Colon (tissue), 2 donors: ENCODE measurements at regions not wholly inside any gene's neighbourhood (a gene's known extent, or its start where the extent isn't known, plus 50 kb on each side); places are given as distances from the start of the nearest gene placed in this dataset.
"Not testable (repeated sequence)": the region's sequence is repeated elsewhere in the genome, so short reads cannot be mapped to it uniquely, and the experiment has no call there.

ENCODE experiments used
- FAIRE-seq: peaks from 2 replicates; lab custom pipeline; 2012; peaks lifted over from hg19 to GRCh38; lab: Jason Lieb, UNC
- donor health status: control.
- donor health status: control.

GRCh38 chr6:1200409-1201101, 111.3 kb upstream of the FOXQ1 start:
- FAIRE-seq, result no peak

- no peak for FAIRE-seq
Observed at GRCh38 chr6:1200081-1200408, 111.9 kb upstream of the FOXQ1 start.

- FAIRE-seq, result no peak
Observed at GRCh38 chr6:1197309-1197708, 114.6 kb upstream of the FOXQ1 start.

- no peak for FAIRE-seq
Observed at GRCh38 chr6:1191141-1191630, 120.7 kb upstream of the FOXQ1 start.

GRCh38 chr6:1190366-1190765, 121.5 kb upstream of the FOXQ1 start:
- FAIRE-seq, result no peak

GRCh38 chr6:1188199-1188598, 123.7 kb upstream of the FOXQ1 start:
- no peak for FAIRE-seq

- FAIRE-seq, result no peak
Observed at GRCh38 chr6:1187293-1188131, 124.4 kb upstream of the FOXQ1 start.

GRCh38 chr6:1184318-1184717, 127.6 kb upstream of the FOXQ1 start:
- no peak for FAIRE-seq

- FAIRE-seq, result no peak
Observed at GRCh38 chr6:1182722-1183521, 129.0 kb upstream of the FOXQ1 start.

GRCh38 chr6:1181939-1182605, 129.8 kb upstream of the FOXQ1 start:
- no peak for FAIRE-seq

- no peak for FAIRE-seq
Observed at GRCh38 chr6:1179571-1180459, 132.1 kb upstream of the FOXQ1 start.

GRCh38 chr6:1178590-1178989, 133.3 kb upstream of the FOXQ1 start:
- FAIRE-seq, result no peak

- FAIRE-seq, result no peak
Observed at GRCh38 chr6:1176567-1176966, 135.3 kb upstream of the FOXQ1 start.

- FAIRE-seq, result no peak
Observed at GRCh38 chr6:1175877-1176276, 136.0 kb upstream of the FOXQ1 start.

GRCh38 chr6:1170794-1171193, 141.1 kb upstream of the FOXQ1 start:
- no peak for FAIRE-seq

- FAIRE-seq, result no peak
Observed at GRCh38 chr6:1164600-1164999, 147.3 kb upstream of the FOXQ1 start.

GRCh38 chr6:1163501-1163900, 148.4 kb upstream of the FOXQ1 start:
- FAIRE-seq, result no peak

GRCh38 chr6:1162367-1163275, 149.3 kb upstream of the FOXQ1 start:
- no peak for FAIRE-seq

- FAIRE-seq, result not testable (repeated sequence)
Observed at GRCh38 chr6:1156411-1156810, 155.5 kb upstream of the FOXQ1 start.

- no peak for FAIRE-seq
Observed at GRCh38 chr6:1153696-1154245, 158.1 kb upstream of the FOXQ1 start.
